HG02678 (cell line): ENCODE measurements at regions not wholly inside any gene's neighbourhood (a gene's known extent, or its start where the extent isn't known, plus 50 kb on each side); places are given as distances from the start of the nearest gene placed in this dataset.

ENCODE experiments used
- ATAC-seq: cut with Tn5 transposase; IDR thresholded peaks from one replicate; pipeline ENCODE4 v1.9.1; 2021; ENCODE audit warnings: mild to moderate bottlenecking, moderate library complexity; ENCODE audit not compliant: unreplicated experiment

DNA sequence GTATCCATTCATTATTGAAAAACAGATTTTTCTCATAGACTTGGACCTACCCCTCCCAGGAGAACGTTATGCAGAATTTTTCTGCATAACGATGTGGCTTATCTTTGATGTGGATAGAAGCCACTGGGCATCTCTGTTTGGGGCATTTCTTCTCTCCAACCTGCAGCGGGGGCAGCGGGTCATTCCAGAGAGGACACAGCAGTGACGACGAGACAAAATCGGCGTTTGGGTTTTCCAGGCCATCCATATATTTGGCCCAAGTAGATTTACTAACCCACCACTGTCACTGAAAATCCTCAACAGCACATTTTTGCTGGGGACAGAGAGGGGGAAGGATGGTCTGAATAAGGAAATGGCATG lies 299.3 kb upstream of the PITRM1 start:
- ATAC-seq = no peak

DNA sequence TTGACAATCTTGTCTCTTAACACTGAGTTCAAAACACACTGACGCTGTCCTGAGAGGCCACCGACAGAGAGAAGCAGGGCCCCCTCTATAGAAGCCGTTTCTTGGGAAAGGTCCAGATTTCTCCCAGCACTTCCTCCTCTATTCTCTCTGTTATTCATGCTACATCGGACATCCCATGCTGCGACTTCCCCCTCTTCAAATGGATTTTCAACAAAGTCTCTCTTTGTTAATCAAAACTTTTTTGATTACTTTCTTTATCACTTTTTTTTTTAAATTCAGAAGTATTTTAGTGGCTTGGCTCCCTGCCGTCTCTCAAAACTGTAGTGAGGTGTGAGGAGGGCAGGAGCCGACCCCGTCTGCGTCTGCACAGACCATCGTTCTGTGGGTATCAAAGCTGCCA lies 298.9 kb upstream of the PITRM1 start:
- no peak for ATAC-seq

DNA sequence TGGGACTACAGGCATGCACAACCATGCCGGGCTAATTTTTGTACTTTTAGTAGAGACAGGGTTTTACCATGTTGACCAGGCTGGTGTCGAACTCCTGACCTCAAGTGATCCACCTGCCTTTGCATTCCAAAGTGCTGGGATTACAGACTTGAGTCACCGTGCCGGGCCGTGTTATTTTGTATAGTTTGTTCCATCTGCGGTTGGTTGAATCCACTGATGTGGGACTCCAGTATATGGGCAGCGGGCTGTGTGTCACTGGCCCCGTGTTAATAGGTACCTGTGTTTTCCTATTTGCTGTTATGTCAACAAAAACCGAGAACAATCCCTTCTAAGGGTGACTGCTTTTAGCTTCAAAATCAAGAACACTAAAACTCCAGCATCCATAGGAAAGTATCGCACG lies 297.6 kb upstream of the PITRM1 start:
- ATAC-seq = no peak

DNA sequence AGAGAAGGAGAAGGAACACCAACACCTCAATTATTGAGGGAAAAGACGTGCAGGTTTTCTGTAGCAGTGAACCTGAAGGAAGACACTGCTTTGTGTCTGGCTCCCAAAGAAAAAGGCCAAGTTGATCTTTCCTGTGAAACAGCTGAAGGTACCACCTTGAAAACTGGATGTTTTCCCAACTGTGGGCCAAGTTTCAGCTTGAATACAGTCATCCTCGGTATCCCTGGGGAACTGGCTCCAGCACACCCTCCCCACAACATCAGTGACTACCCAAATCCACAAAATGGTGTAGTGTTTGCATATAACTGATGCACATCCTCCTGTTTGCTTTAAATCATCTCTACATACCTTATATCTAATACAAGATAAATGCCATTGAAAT lies 297.0 kb upstream of the PITRM1 start:
- no peak for ATAC-seq

DNA sequence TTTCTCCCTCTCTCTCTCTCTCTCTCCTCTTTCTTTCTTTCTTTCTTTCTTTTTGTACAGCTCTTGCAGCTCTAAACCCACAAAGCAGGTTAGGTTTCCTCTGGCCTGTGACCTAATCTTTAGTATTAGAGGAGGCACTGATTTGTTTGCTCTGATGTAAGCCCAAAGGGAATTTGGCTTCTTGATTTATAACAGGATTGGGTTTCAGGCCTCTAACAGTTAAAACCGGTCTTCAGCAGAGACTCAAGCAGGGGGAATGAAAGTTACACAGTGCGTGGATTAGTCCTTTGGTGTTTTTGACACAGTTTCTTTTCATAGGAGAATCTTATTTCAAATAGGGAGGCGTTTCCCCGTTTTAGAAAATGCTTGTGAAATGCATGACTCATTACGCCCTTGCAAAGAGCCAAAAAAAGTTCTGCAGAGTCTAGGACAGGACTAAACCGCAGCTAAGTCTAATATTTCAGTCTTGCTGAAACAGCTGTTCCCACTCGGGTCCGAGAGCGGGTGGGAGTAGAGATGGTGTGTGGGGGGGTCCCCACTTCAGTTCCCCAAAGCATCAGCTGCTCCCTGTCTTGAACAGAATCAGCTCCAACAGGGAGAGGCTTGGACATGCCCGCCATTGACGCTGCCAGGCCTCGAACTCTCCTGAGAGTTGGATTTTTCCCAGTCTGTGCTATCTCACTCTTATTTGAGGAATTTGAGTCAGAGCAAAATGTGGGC lies 296.5 kb upstream of the PITRM1 start:
- ATAC-seq = peak; percentile 40

DNA sequence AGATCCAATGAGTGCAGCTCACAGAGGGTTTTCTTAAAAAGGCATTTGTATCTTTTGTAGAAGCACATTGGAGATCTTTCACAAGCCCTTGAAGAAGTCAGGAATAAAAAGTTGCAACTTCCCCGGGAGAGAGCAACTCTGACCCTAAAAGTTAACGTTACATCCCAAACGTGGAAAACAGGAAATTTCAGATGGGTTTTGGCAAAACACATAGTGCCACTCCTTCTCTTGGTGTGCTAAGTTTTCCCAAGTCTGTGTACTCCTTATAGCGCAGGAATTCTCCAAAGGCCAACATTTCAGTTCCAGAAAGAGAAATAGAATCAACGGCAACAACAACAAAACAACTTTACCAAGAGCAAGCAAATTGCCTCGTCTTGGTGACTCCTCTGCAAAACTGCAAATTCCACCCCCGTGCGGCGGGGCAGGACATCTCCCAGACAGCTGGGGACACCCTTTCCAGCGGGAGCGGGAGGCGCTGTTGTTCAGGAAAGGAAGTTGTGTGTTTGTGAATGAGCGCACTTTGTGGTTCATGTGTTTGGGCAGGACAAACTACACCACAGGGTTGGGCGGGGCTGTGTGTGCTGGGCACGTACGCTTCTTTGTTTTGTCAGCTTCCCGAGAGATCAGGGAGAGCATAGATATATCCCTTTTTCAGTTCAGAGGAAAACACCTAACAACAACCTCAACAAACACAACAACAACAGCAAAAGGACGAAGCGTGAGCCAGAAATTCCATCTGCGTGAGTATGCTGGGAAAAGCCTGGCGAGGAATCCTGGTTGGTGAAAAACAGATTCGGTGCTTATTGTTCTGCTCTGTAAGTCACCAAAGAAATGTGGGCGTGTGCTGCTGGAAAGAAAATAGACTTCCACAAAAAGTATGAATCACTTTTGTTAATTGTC lies 294.7 kb upstream of the PITRM1 start:
- no peak for ATAC-seq

DNA sequence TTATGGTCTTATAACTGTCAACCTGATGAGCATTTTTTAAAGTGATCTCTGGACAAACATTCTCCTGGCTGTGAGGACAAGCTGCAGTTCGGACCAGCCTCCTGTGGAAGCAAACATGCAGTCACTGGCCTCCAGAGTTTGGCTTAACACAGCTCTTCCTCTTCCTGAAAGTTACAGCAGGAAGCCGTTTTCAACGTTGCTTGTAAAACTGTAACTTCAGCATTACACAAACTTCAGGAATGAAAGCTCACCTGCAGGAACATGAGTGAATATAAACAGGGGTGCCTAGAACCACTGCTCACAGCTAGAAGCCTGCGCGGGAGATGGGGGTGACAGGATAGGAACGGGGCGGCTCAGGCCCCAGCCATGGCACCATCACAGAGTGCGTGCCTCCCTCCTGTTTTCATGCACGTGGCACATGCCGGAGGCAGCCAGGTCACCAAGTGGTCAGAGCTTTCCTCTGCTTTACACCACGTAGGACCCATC lies 292.9 kb upstream of the PITRM1 start:
- no peak for ATAC-seq

DNA sequence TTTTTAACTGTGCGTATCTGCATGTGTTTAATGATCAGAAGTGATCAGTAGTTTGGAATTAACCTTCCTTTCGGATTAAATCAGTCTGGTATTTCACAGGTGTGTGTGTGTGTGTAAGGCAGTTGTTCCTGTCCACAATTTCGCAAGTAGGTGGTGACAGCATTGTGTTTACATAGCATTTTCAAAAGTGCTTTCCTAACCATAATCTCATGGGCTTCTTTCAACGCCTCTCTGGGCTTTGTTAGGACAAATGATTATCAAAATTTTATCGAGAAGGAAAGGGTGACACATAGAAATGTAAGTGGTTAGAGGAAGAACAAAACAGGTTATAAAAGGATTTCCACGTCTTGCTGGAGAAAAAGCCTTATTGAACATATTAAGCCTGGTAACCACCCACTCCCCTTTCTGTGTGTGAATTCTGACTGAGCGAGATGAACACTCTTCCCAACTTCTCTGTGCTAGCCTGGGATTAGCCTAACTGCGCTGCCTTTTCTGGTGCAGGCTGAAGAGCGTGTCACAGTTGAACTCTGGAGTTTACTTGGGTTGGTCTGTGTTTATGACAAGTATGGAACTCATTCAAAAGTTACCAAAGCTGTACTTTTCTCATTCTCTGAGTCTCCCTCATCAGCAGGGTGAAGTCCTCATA lies 292.3 kb upstream of the PITRM1 start:
- no peak for ATAC-seq

DNA sequence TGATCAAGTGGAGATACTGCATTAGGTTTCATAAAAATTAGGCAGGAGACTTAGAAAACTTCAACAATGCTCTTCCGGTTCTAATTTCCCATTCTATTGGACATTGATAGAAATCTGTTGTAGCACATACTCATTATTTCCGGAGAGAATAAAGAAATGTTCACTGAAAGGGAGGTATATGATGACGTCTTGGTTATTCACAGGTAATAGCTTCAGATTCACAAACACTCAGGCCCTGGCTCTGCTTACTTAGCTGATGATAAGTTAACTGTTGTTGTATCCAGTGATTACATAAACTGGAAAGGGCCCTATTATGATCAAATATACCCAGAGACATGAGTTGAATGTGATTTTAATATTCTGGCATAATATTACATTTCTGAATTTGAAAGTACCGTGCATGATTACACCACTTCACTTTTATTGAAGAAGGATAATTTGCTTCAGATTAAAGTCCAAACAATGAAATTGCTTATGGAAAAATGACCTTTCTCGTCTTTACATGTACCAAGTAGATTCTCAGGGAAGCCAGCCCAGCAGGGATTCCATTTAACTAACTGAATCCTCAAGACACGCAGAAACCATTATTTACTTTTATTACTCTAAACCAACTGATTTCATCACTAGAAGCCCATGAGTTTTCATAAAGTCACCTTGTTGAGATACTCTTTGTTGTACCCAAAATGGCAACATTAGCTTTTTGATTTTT lies 288.0 kb upstream of the PITRM1 start:
- no peak for ATAC-seq

DNA sequence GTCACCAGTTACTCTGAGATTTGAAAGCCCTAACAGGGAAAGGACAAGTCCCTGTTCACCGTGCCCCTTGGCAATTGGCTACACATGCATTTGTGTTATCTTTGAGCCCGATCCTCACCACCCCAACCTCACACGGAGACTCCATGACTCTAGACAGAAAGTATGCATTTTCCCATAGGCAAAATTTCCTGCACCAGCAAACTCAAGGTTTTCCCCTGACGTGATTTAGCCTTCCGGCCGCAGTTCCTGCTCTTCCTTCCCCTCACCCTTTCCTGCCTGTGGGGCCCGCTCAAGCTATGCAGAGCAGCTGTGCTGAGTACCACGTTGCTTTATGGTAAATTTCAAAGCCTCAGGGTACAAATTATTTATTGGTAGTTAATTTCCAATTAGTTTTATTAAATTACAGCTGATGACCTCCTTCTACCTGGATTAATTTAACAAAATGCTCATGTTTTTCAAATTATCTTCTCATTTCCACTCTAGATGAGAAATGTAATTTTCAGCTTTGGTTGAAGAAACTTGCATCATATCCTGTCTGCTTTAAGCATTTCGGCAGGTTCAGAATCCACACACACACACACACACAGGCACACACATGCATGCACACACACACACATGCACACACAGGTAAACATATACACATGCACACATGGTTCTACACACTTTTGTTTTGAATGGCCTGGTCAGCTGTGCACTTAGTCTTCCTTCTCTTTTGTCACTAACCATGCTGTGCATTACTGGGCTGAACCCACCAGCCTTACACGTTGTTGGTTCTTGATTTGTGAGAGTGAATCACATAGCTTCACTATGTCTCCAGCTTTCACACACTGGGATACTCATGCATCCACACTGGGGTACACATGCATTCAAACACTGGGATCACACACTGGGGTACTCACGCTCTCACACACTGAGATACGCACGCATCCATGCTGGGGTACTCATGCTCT lies 283.1 kb upstream of the PITRM1 start:
- ATAC-seq = no peak

DNA sequence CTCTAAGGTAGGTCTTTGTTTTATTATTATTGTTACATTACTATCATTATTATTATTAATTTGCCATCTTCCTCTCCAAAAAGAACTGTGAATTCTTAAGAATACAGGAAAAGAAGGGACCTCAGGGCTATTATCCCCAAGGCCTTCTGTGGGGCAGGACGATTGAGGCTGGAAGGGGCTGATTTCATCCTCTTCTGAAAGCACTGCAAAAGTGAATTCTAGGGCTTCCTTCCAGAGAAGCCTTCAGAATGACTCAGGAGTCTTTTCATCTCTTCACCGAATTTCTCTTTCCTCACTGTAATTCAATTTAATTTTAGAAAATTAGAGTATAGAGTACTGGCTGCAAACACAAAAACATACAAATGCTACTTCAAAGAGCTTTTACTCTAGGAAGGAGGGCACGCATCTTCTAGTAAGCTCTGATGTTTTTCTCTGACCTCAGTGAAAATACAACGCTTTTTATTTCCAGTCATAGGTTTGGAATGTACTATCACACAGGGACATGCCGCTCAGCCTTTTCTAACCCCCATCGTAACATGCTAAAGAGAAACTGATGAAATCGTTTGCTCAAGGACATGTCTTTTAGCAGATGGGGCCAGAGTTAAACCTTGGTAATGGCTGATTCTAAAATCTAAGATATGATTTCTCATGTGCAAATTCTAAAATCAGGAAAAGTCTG lies 280.2 kb upstream of the PITRM1 start:
- ATAC-seq = no peak

DNA sequence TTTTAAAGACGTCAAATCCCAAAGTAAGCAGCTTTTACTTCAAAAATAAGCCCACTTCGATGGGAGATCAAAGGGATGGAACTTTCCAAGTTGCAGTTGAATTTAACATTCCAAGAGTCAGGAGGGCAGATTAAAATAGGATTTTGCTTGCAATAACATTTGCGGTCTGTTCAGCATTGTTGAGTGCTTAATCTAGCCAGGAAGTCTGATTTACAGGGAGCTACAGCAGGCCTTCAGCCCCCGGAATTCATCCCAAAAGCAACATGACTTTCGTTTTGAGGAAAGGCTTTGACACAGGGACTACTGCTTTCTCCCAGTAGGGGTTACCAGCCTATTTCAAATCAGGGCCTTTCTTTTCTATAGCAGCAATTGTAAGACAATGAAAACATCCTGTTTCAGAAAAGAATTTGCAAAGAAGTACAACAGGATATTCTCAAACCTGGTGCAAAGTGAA lies 279.6 kb upstream of the PITRM1 start:
- ATAC-seq = no peak

DNA sequence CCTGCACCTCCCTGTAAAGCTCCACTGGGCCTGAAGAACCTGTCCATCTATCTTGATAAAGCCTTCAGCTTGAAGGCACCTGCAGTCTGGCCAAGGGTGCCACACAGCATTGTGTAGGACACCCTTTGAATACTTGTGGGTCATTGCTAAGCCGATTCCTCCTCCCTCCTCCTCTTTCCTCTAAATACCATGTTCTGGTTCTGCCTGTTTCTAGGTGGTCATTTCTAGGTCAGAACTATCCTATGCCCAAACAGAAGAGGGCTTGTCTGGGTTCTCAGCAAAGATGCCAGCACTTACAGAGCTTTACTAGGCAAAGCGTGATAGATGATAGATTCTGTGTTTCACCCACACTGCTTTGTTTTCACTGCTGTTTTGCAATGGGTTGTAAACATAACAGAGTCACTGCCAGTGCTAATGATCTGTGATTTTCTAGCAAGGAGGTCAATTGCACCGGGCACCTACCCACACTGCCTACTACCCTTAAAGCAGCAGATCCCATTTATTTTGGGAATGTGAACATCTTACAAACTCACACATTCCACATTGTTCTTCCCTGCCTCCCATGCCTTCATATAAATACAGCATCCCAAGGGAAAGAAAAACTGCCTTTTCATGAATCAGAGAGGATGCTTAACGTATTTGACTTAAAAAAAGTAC lies 279.1 kb upstream of the PITRM1 start:
- ATAC-seq = no peak

DNA sequence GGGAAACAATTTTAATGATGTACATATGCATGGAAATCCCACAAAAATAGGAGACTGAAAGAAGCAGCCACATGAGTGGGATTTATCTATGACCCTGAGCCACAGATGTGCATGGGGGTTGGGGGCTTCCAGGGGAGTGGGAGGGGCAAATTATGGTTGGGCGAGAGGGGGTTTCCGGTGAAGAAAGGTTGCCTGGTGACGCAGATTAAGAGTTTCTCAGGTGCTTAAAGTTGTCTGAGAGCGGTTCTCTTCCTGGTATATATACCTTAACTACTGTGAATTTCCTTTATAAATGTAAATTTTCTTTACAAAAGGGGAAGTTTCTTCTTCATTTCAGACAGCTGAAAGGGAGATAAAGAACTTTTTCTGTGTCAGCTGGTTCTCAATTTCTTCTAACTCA lies 273.6 kb upstream of the PITRM1 start:
- no peak for ATAC-seq

DNA sequence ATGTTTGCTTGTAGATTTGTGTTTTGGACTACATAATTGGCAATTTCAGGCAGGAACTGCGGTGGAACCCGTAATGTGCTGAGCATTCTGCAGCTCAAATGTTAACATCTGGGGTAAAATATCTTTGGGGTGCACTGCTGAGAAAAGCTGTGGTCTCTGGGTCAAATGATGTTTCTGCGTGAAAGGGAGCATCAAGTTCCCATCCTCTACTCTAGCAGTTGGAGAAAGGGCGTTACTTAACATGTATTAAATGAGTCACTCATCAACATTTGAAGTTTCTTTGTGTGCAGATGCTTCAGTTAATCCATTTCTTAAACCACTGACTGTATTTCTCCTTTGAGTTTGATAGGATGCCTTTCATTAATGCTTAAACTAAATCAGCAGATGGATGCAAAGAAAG lies 273.1 kb upstream of the PITRM1 start:
- no peak for ATAC-seq

DNA sequence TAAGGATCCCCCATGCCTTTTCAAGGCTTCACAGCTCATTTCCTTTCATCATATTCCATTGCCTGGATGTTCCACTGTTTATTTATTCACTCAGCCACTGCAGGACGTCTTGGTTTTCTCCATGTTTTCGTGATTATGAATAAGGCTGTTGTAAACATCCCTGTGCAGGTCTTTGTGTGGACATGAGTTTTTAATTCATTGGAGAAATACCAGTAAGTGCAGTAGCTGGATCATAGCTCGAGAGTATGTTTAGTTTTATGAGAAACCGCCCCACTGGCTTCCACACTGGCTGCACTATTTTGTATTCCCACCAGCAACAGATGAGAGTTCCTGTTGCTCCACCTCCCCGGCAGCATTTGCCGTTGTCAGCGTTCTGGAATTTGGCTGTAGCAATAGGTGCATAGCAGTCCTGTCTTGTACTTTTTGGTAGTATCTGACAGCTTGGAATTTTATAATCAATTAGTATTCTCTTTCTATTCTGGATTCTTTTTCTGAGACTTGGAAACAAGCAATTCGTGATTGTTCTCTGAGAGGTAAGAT lies 269.9 kb upstream of the PITRM1 start:
- ATAC-seq = no peak

DNA sequence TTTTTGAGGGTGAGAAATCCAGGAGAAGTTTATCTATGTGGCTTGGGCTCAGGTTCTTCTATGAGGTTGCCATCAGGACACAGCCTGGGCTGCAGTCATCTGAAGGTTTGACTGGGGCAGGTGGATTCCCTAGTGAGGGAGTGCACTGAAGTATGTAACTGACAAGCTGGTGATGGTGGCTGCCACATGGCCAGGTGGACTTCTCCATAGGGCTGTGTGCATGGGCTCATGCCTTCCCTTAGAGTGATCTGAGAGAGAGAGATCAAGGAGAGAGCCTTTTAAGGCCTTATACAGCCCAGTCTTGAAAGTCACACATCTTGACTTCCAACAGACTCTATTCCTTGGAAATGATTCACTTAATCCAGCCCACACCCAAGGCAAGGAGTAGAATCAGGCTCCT lies 266.6 kb upstream of the PITRM1 start:
- ATAC-seq = no peak

DNA sequence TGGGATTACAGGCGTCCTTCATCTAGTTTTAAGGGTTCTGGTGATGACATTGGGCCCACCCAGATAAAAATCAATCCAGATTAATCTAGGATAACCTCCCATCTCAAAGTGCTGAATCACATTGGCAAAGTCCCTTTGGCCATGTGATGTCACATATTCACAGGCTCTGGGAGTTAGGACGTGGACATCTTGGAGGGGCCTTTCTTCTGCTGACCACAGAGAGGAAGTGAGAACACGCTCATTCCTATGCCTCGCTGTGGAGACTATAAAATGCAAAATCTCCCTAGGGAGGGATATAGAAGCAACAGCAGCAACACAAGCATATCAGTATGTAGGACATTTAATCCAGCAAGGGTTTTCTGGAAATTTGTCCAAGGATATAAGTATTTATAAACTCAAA lies 266.0 kb upstream of the PITRM1 start:
- no peak for ATAC-seq

DNA sequence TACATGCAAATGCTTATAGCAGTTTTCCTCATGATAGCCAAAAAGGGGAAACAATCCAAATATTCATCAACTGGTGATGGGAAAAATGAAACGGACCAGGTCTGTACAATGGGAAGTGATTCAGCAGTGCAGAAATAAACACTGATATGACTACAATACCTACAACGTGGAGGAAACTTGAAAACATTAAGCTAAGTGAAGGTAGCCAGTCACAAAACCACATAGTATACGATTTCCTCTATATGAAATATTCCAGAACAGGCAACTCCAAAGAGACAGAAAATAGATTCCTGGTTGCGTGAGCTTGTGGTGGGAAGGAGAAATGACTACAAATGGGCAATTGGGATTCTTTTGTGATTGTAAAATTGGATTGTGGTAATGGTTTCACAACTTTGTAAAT lies 263.1 kb upstream of the PITRM1 start:
- ATAC-seq = no peak
